Esophagus muscularis mucosa (tissue), 4 donors: ENCODE measurements at regions not wholly inside any gene's neighbourhood (a gene's known extent, or its start where the extent isn't known, plus 50 kb on each side); places are given as distances from the start of the nearest gene placed in this dataset.

Source experiments
- DNase-seq: peaks from one replicate; pipeline ENCODE4 v3.0.0-alpha.2; 2017; ENCODE audit errors: extremely low spot score
- H3K27ac ChIP-seq, 4 donors: fragments of 200-600 bp; sonication (generic); replicated peaks in 1 of 4; 1 replicate in 3 of 4; 2 replicates in 1 of 4; pipeline ENCODE4 v1.5.1; 2016 to 2019; ENCODE audit warnings: mild to moderate bottlenecking in 1 of 4
- H3K27me3 ChIP-seq, 4 donors: fragments of 200-600 bp; sonication (generic); one replicate each; pipeline versions ENCODE4 v1.5.1 to v1.6.0; 2016 to 2019
- H3K36me3 ChIP-seq, 4 donors: fragments of 200-600 bp; sonication (generic); one replicate each; pipeline ENCODE4 v1.5.1; 2016 to 2019
- H3K4me1 ChIP-seq, 4 donors: fragments of 200-600 bp; sonication (generic); one replicate each; pipeline ENCODE4 v1.5.1; 2016 to 2019
- H3K4me3 ChIP-seq, 4 donors: fragments of 200-600 bp; sonication (generic); 1 replicate in 2 of 4; 2 replicates in 2 of 4; pipeline ENCODE4 v1.5.1; 2016 to 2019; ENCODE audit warnings: mild to moderate bottlenecking in 4 of 4, moderate library complexity in 1 of 4
- H3K9me3 ChIP-seq, 4 donors: fragments of 200-600 bp; sonication (generic); 1 replicate in 3 of 4; 2 replicates in 1 of 4; pipeline ENCODE4 v1.5.1; 2016 to 2019
- EP300 ChIP-seq: sonication (generic); formaldehyde crosslinking; IDR thresholded peaks from one replicate; pipeline ENCODE4 v1.6.1; 2017; ENCODE audit warnings: antibody characterized with exemption
- POLR2A ChIP-seq: fragments of 450-650 bp; IDR thresholded peaks from one replicate; pipeline ENCODE4 v1.6.1; 2017; ENCODE audit warnings: antibody characterized with exemption, moderate library complexity, mild to moderate bottlenecking, low read depth
- POLR2AphosphoS5 ChIP-seq, 2 donors: sonication (generic); formaldehyde crosslinking; IDR thresholded peaks; one replicate each; pipeline ENCODE4 v1.6.1; 2017; ENCODE audit warnings: antibody characterized with exemption in 2 of 2
- WGBS: methylation state at CpG from one replicate; pipeline ENCODE4 v1.1.5; 2018; 5-methylcytosine and 5-hydroxymethylcytosine counted together
- intact Hi-C: fragments of 100-400 bp; cut with DNase I; formaldehyde crosslinking; loops from one replicate; pipeline ENCODE4 v1.15.1; 2023
- TF ChIP-seq, protein P1 (sequence below), 3 experiments: fragments of 200-600 bp in 2 of 3; fragments of 450-650 bp in 1 of 3; sonication (generic) in 2 of 3; IDR thresholded peaks; one replicate each; pipeline ENCODE4 v1.5.1; 2017 to 2019; ENCODE audit warnings: antibody characterized with exemption in 3 of 3, mild to moderate bottlenecking in 2 of 3, moderate library complexity in 1 of 3

- intact Hi-C loops, result no loop called here
- no peak overlapping the region for H3K27ac ChIP-seq
- 100% methylated on average over 1 of the region's 8 CpGs for WGBS
- no peak overlapping the region for H3K4me3 ChIP-seq
- peaks cover 0 to 8% (median 3%) of the 10 kb centered on the region in 4 donors for H3K9me3 ChIP-seq
- TF ChIP-seq POLR2AphosphoS5 (IDR thresholded peaks at IDR 0.05) (no peak), EP300 (no peak), POLR2A (no peak)
- TF ChIP-seq, protein P1, sequence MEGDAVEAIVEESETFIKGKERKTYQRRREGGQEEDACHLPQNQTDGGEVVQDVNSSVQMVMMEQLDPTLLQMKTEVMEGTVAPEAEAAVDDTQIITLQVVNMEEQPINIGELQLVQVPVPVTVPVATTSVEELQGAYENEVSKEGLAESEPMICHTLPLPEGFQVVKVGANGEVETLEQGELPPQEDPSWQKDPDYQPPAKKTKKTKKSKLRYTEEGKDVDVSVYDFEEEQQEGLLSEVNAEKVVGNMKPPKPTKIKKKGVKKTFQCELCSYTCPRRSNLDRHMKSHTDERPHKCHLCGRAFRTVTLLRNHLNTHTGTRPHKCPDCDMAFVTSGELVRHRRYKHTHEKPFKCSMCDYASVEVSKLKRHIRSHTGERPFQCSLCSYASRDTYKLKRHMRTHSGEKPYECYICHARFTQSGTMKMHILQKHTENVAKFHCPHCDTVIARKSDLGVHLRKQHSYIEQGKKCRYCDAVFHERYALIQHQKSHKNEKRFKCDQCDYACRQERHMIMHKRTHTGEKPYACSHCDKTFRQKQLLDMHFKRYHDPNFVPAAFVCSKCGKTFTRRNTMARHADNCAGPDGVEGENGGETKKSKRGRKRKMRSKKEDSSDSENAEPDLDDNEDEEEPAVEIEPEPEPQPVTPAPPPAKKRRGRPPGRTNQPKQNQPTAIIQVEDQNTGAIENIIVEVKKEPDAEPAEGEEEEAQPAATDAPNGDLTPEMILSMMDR (IDR thresholded peaks at IDR 0.05), result no peak
- DNase-seq, result no peak
- H3K36me3 ChIP-seq, result no peaks in the 10 kb centered on the region
- H3K4me1 ChIP-seq, result peaks cover 0 to 7% (median 0%) of the 10 kb centered on the region in 4 donors
- H3K27me3 ChIP-seq, result peaks cover 0 to 25% (median 0%) of the 10 kb centered on the region in 4 donors
Observed at GRCh38 chr11:69209038-69209350, 53.3 kb downstream of the SMIM38 start.

GRCh38 chr11:69209421-69210309 lies 53.9 kb downstream of the SMIM38 start:
- Histone ChIP-seq H3K4me3 (no peak overlapping the region), H3K27ac (no peak overlapping the region), H3K9me3 (peaks cover 0 to 8% (median 3%) of the 10 kb centered on the region in 4 donors), H3K27me3 (peaks cover 0 to 25% (median 0%) of the 10 kb centered on the region in 4 donors), H3K36me3 (no peaks in the 10 kb centered on the region), H3K4me1 (peaks cover 0 to 7% (median 0%) of the 10 kb centered on the region in 4 donors)
- TF ChIP-seq POLR2A (no peak), POLR2AphosphoS5 (IDR thresholded peaks at IDR 0.05) (no peak), EP300 (no peak)
- TF ChIP-seq, protein P1 (IDR thresholded peaks at IDR 0.05), result no peak
- DNase-seq, result no peak
- intact Hi-C loops, result no loop called here
- WGBS, result 91% methylated on average over 23 of the region's 23 CpGs

DNA sequence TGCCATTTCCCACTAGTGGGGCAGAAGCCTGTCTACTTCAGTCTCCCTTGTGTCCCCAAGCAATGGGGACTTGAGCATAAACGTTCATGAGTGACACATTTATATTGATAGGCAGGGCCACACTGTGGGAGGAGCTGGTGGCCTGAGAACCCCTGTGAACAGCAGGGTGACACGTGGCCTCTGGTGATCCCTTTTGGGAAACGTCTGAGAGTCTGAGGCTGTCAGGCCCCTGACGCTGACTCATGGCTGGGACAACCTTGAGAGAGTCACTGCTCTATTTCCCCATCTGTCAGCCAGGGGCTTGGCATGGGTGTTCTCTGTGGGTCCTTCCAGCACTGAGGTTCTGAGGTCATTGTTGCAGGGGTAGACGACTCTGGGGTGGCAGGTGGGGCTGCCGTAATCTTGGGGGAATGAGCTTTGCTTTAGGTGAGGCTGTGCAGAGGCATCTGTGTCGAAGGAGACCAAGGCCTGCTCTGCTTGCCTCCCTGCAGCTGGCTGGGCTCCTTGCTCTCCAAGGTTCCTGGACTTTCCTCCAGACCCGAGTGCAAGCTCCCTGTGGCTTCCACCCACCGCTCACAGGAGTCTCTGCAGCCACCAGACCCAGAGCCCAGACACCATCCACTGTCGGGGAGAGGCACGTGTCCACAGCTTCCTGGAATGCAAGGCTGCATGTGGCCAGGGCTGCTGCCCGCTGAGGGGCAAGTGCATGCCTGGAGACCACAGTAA lies 54.7 kb downstream of the SMIM38 start:
- intact Hi-C loops, result no loop called here
- peaks cover 0 to 7% (median 0%) of the 10 kb centered on the region in 4 donors for H3K4me1 ChIP-seq
- H3K27me3 ChIP-seq, result peaks cover 0 to 25% (median 0%) of the 10 kb centered on the region in 4 donors
- no peak overlapping the region for H3K27ac ChIP-seq
- WGBS, result 83% methylated on average over 11 of the region's 12 CpGs
- no peaks in the 10 kb centered on the region for H3K36me3 ChIP-seq
- TF ChIP-seq, protein P1 (IDR thresholded peaks at IDR 0.05), result no peak
- TF ChIP-seq EP300 (no peak), POLR2AphosphoS5 (IDR thresholded peaks at IDR 0.05) (no peak), POLR2A (no peak)
- H3K9me3 ChIP-seq, result peaks cover 0 to 8% (median 3%) of the 10 kb centered on the region in 4 donors
- H3K4me3 ChIP-seq, result no peak overlapping the region
- DNase-seq, result no peak

DNA sequence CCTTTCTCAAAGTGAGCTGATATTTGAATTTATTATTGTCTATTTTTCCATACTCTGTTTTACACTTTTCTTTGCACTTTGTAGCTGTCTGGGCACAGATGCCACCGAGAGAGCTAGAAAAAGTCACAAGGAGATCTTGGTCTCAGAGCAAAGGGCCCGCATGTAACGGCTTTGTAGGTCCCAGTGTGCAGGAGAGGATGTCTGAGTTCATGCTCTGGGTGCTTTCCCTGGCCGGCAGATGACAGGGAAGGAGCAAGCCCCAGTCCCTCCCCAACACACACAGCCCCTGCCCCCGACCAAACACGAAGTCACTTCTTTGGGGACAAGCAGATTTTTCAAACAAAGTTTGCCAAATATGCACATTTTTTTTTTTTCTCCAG lies 55.8 kb downstream of the SMIM38 start:
- H3K4me3 ChIP-seq, result no peak overlapping the region
- H3K9me3 ChIP-seq, result peaks cover 0 to 8% (median 3%) of the 10 kb centered on the region in 4 donors
- intact Hi-C loops, result no loop called here
- H3K27ac ChIP-seq, result no peak overlapping the region
- WGBS, result 52% methylated on average over 6 of the region's 6 CpGs
- H3K36me3 ChIP-seq, result no peaks in the 10 kb centered on the region
- peaks cover 0 to 25% (median 0%) of the 10 kb centered on the region in 4 donors for H3K27me3 ChIP-seq
- peaks cover 0 to 7% (median 0%) of the 10 kb centered on the region in 4 donors for H3K4me1 ChIP-seq
- no peak for DNase-seq
- TF ChIP-seq POLR2AphosphoS5 (IDR thresholded peaks at IDR 0.05) (no peak), EP300 (no peak), POLR2A (no peak)
- TF ChIP-seq, protein P1 (IDR thresholded peaks at IDR 0.05), result no peak
